ENCODE measurements at regions not wholly inside any gene's neighbourhood (a gene's known extent, or its start where the extent isn't known, plus 50 kb on each side); places are given as distances from the start of the nearest gene placed in this dataset.

- H3K9me3 ChIP-seq (ENCODE audit: control insufficient read depth in 4 of 4, insufficient read depth in 3 of 4, low read length in 3 of 4), result peaks cover 0 to 3% (median 0%) of the 10 kb centered on the region in 4 donors
- 95 to 96% methylated on average over 2 of the region's 2 CpGs for WGBS, 2 donors
- TF ChIP-seq CTCF (IDR thresholded peaks at IDR 0.05; ENCODE audit: control extremely low read depth, extremely low read depth), result no peak
- peaks cover 0 to 1% (median 0%) of the 10 kb centered on the region in 5 donors for H3K4me1 ChIP-seq (ENCODE audit: control insufficient read depth in 5 of 5, insufficient read depth in 5 of 5, low read length in 5 of 5)
- no peak overlapping the region for H3K27ac ChIP-seq (ENCODE audit: low read depth in 1 of 2, low read length in 1 of 2)
- H3K27me3 ChIP-seq (ENCODE audit: control insufficient read depth in 3 of 3, insufficient read depth in 3 of 3, low read length in 2 of 3), result no peaks in the 10 kb centered on the region
- DNase-seq, result no peak
- no peak overlapping the region for H3K4me3 ChIP-seq
- ATAC-seq (ENCODE audit: insufficient read depth, low FRiP score), result no peak
- no peak overlapping the region for H3K9ac ChIP-seq (ENCODE audit: insufficient read depth in 1 of 2, low read length in 2 of 2)
- no peaks in the 10 kb centered on the region for H3K36me3 ChIP-seq (ENCODE audit: control insufficient read depth in 4 of 4, insufficient read depth in 4 of 4, low read length in 4 of 4)
Observed at GRCh38 chr5:125130591-125130990, 384.2 kb upstream of the ZNF608 start.

- Histone ChIP-seq H3K9ac (ENCODE audit: insufficient read depth in 1 of 2, low read length in 2 of 2) (no peak overlapping the region), H3K27ac (ENCODE audit: low read depth in 1 of 2, low read length in 1 of 2) (no peak overlapping the region), H3K4me1 (ENCODE audit: control insufficient read depth in 5 of 5, insufficient read depth in 5 of 5, low read length in 5 of 5) (no peaks in the 10 kb centered on the region), H3K36me3 (ENCODE audit: control insufficient read depth in 4 of 4, insufficient read depth in 4 of 4, low read length in 4 of 4) (no peaks in the 10 kb centered on the region), H3K4me3 (no peak overlapping the region), H3K9me3 (ENCODE audit: control insufficient read depth in 4 of 4, insufficient read depth in 3 of 4, low read length in 3 of 4) (peaks cover 0 to 3% (median 0%) of the 10 kb centered on the region in 4 donors), H3K27me3 (ENCODE audit: control insufficient read depth in 3 of 3, insufficient read depth in 3 of 3, low read length in 2 of 3) (no peaks in the 10 kb centered on the region)
- DNase-seq (no peak), ATAC-seq (ENCODE audit: insufficient read depth, low FRiP score) (no peak)
- 83 to 87% methylated on average over 3 of the region's 3 CpGs for WGBS, 2 donors
- TF ChIP-seq CTCF (IDR thresholded peaks at IDR 0.05; ENCODE audit: control extremely low read depth, extremely low read depth), result no peak
Observed at GRCh38 chr5:125134216-125135081, 388.0 kb upstream of the ZNF608 start.

DNA sequence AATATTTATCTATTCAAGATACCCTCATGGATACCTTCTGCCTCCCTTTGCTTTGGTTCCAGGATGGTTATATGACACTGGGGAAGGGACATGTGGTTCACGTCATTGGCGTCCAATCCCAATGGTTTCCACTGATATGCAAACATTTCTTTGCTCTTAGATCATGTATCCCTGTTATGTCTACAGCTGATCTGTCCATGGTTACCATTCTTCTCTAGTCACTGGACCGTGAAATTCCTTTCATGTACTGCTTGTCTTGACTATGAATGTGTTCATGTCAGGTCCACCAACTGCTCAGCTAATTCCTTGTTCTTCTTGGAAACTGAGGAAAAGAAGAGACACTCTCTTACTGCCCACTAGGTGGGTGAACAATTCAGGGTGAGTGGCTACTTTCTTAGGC is 391.1 kb upstream of the ZNF608 start:
- 90 to 92% methylated on average over 3 of the region's 3 CpGs for WGBS, 2 donors
- Histone ChIP-seq H3K4me1 (ENCODE audit: control insufficient read depth in 5 of 5, insufficient read depth in 5 of 5, low read length in 5 of 5) (no peaks in the 10 kb centered on the region), H3K9ac (ENCODE audit: insufficient read depth in 1 of 2, low read length in 2 of 2) (no peak overlapping the region), H3K36me3 (ENCODE audit: control insufficient read depth in 4 of 4, insufficient read depth in 4 of 4, low read length in 4 of 4) (no peaks in the 10 kb centered on the region), H3K9me3 (ENCODE audit: control insufficient read depth in 4 of 4, insufficient read depth in 3 of 4, low read length in 3 of 4) (no peaks in the 10 kb centered on the region), H3K27me3 (ENCODE audit: control insufficient read depth in 3 of 3, insufficient read depth in 3 of 3, low read length in 2 of 3) (no peaks in the 10 kb centered on the region), H3K4me3 (no peak overlapping the region), H3K27ac (ENCODE audit: low read depth in 1 of 2, low read length in 1 of 2) (no peak overlapping the region)
- ATAC-seq (ENCODE audit: insufficient read depth, low FRiP score) (no peak), DNase-seq (no peak)
- TF ChIP-seq CTCF (IDR thresholded peaks at IDR 0.05; ENCODE audit: control extremely low read depth, extremely low read depth), result no peak

Measured in lung (tissue), 11 donors.